GM21528 (cell line): ENCODE measurements at regions not wholly inside any gene's neighbourhood (a gene's known extent, or its start where the extent isn't known, plus 50 kb on each side); places are given as distances from the start of the nearest gene placed in this dataset.

Experiments used
- ATAC-seq: cut with Tn5 transposase; IDR thresholded peaks from one replicate; pipeline ENCODE4 v1.9.1; 2021; ENCODE audit warnings: mild to moderate bottlenecking, moderate library complexity; ENCODE audit not compliant: unreplicated experiment, low FRiP score

DNA sequence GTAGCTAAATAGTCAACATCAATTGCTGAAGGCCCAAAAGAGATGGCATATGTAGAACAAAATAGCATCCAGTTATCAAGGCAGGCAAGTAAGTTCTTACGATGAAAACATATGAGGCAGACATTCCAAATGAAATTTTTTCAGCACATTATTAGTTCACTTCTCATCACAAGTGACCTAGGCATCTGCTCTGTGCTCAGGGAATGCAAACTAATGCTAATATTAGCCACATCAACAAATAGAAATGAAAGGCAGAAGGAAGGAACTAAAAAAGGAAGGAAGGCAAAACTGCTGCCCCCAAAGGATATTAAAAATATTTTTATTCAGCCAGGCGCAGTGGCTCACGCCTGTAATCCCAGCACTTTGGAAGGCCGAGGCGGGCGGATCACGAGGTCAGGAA, 51.2 kb upstream of the ROCK1 start:
- no peak for ATAC-seq

DNA sequence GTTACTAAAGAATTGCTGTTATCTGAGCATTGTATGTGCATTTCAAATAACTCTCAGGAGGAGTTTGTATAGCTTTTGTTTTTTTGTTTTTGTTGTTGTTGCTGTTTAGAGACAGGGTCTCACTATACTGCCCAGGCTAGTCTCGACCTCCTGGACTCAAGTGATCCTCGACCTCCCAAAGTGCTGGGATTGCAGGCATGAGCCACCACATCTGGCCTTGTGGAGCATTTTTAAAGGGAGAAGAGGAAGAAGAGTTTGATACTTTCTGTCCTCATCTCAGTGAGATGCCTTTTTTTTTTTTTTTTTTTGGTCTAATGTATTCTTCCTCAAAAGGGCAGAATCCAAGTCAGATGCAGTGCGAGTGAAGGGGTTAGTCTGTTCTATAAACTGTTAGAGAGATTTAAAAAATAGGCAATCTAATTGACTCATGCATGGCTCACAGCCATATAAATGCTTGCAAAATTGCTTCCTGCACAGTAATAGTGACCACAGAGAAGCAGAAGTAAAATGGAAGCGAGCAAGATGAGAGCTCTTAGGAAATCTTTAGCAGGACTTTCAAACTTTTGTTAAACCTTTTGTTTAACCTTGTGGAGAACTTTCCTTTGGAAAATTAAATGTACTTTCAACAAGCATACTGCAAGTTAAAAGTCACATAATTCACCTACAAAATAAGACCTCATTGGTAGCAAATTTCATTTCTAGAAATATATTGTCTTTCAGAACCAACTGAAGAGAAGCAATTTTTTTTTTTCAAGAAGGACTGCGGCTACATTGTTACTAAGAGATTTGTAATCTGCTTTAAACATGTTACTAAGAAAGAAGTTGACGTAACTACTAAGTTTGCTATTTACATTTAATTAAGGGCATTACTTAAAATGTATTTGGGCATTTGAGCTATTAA, 52.3 kb upstream of the ROCK1 start:
- no peak for ATAC-seq

- no peak for ATAC-seq
These were observed 53.0 kb upstream of the ROCK1 start for GRCh38 chr18:21164548-21165095.

DNA sequence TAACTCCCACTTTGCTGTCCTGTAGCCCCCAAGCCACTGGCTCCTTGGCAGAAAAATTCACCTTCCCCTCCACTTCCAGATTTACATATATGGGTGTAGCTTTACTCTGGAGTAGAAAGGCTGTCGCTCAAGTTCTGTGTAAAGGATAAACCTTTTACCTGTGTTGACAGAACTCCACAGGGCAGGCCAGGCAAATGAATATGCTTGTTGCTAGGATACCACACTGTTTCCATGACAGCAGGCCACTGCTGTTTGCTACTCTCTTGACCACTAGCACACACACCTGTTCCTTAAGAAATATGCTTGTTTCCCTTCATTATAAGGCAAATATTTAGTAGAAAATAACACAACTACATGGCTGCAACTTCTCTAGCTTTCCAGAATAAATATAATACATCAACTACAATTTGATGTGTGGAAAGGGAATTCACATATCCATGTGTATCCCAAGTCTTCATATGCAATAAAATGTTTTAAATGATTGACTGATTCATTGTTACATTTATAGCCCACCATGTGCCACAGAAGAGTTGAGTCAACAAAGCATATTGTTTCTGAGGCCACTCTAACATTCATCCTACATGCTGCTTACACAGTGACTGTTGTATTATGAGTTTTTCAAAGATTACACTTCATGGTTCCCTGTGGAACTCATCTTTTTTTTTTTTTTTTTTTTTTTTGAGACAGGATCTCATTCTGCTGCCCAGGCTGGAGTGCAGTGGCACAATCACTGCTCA, 56.2 kb upstream of the ROCK1 start:
- no peak for ATAC-seq

- ATAC-seq = no peak
These were observed 57.3 kb upstream of the ROCK1 start for GRCh38 chr18:21168880-21169279.

DNA sequence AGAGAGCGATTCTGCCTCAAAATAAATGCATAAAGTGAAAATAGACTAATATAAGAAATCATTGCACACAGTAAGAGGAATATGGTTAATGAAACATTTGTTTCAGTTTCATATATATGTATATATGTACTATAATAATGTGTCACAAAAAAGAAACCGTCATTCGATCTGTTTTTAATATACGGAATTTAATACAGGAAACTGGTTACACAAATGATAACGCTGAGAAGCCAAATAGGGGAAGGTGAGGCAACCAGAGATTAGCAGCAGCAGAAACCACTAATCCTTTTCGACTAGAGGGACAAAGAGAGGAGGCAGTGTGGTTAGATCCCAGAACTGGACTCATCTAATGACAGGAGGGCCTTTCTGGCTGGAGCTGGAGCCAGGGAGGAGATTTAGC, 64.2 kb upstream of the GREB1L start:
- no peak for ATAC-seq

DNA sequence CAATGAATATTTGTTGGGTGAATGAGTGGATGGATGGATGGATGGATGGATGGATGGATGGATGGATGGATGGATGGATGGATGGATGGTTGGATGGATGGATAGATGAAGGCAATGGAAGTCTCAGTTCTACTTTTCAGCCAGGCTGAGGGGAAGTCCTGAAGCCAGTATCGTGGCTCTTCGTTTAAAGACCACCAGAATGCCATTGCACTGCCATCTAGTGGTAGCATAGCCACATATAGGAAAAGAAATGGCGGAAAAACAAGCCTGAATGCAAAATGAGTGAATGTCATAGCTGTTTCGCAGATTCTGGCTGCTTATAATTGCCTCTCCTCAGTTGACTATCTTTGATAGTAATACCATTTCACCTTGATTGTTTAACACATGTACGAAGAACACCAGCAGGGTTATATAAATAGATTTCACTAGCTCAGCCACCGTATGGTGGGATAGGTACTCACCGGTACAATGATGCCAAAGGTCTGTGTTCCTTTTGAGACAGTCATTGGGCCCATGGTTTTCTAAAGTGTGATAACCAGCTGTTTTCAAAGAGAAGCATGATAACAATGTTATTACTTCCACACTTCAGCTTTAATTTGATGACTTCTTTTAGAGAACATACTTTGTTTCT, 62.3 kb upstream of the GREB1L start:
- ATAC-seq = peak; percentile 61

- ATAC-seq = no peak
These were observed 61.4 kb upstream of the GREB1L start for GRCh38 chr18:21180588-21180987.

DNA sequence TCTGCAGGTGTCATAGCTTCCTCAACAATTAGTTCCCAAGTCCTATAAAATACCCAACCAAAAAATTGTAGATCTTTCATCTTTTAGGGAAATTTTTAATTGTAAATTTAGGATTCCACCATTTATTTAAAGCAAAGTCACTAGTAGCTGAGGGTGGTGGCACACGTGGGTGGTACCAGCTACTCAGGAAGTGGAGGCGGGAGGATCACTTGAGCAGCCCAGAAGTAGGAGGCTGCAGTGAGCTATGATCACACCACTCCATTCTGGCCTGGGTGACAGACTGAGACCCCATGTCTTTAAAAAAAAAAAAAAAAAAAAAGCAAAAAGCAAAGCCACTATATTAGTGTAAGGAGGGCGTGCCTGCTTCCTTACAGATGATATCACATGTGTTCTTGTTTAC, 60.3 kb upstream of the GREB1L start:
- no peak for ATAC-seq

DNA sequence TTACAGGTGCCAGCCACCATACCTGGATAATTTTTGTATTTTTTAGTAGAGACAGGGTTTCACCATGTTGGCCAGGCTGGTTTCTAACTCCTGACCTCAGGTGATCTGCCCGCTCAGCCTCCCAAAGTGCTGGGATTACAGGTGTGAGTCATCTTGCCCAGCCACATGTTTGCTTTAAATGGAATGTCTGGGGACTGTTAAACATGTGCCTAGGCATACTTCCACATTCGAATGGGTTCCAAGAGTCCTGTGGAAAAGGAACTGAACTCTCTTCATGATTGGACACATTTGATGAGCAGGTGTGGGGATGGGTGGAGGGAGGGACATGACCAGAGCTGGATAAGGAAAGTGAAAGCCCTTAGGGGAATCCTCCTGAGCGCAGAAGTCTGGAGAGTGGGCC, 58.4 kb upstream of the GREB1L start:
- no peak for ATAC-seq

DNA sequence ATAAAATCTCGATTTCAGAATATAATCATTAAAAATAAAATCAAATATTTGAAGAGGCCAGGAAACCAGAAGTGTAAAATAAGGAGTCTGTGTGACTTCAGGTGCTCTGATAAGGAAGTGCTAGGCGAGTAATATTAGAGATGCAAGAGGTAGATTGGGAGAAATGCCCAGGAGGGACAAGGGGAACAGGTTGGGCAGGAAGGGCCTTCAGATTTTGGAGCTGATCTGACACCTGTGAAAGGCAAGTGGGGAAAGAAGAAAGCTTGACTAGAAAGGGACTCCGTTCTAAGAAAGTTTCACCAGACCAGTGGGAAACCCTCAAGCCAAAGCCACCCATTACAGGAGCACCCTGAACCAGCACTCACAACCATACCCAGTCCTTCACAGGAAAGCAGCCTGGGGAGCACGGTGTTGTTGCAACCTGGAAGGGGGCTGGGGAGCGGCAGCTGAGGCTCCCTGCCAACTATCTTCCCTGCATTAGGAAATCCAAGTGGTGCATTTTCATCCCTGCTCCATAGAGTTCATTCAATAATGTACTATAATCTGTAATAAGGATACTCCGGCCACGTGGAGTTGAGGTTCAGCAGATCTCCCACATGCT, 57.5 kb upstream of the GREB1L start:
- no peak for ATAC-seq

DNA sequence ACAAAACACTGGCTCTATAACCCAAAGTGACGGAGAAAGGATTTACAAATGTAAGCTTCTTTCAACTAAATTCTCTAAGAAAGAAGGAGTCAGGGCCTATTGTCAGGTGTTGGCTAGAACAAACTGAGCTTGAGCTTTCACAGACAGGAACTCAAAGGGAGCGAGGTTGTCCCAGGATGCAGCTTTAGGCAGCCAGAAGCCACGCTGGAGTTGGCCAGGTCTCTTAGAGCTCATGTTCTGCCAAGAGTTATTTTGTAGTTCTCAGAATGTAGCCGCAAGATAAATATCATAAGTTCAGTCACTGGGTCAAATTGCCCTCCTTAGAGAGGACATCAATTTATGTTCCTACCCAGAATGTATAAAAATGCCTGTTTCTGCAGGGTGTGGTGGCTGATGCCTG, 54.1 kb upstream of the GREB1L start:
- ATAC-seq = no peak

DNA sequence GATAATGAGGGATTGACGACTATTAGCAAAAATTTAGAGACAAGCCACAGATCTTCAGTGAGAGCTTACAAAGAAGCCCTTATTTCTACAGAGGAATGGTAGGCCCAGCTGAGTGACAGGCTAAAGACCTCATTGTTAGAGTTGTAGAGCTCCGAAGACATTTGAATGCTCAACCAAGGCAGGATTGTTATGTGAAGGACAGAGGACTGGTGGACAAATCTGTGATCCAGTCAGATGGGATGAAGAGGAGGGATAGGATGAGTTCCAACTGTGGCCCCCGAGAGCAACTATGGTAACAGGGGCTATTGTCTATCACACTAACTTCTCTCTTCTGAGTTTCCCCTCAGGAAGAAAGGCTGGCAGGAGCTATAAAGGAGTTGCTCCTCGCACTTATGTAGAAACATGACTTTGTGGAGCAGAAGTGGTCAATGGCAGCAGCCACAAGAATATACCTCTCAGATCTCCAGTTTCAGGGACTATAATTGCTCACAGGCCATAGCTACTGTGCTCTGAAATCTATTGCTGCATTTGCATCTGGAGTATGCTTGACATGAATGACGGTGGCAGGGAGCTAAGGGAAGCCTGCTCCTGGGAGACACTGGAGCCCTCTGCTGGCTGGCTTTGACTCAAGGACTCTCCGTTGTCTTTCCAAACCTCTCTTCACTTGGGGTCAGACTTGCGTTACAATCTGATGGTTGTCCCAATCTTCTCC, 50.3 kb upstream of the GREB1L start:
- ATAC-seq = no peak
